OCI-LY1 (cell line): ENCODE measurements at regions not wholly inside any gene's neighbourhood (a gene's known extent, or its start where the extent isn't known, plus 50 kb on each side); places are given as distances from the start of the nearest gene placed in this dataset.

Experiments
- H2AFZ ChIP-seq: fragments of 200-600 bp; sonication (generic), shearing (Covaris generic); 2 replicates; pipeline ENCODE4 v1.6.0; 2014; ENCODE audit warnings: antibody characterized with exemption, mild to moderate bottlenecking, low read length
- H3F3A ChIP-seq: fragments of 200-600 bp; sonication (generic), shearing (Covaris generic); 2 replicates; pipeline ENCODE4 v1.6.0; 2014; ENCODE audit warnings: mild to moderate bottlenecking, antibody characterized with exemption, low read length, moderate library complexity; ENCODE audit not compliant: insufficient read depth
- H3K27ac ChIP-seq: fragments of 200-600 bp; sonication (generic); 2 replicates; pipeline ENCODE4 v1.5.1; 2014; ENCODE audit warnings: low read length, mixed run types, mild to moderate bottlenecking, low read depth; ENCODE audit not compliant: poor library complexity, severe bottlenecking
- H3K27me3 ChIP-seq: fragments of 200-600 bp; sonication (generic); 2 replicates; pipeline ENCODE4 v1.6.0; 2014; ENCODE audit warnings: antibody characterized with exemption, mild to moderate bottlenecking, low read length, moderate library complexity; ENCODE audit not compliant: insufficient read depth
- H3K36me3 ChIP-seq: fragments of 200-600 bp; sonication (generic); 2 replicates; pipeline ENCODE4 v1.6.1; 2014; ENCODE audit warnings: mild to moderate bottlenecking, antibody characterized with exemption, low read length, moderate library complexity, mixed read lengths; ENCODE audit not compliant: insufficient read depth
- H3K4me1 ChIP-seq: fragments of 200-600 bp; sonication (generic); 2 replicates; pipeline ENCODE4 v1.5.1; 2014; ENCODE audit warnings: mild to moderate bottlenecking, low read length, moderate library complexity; ENCODE audit not compliant: insufficient read depth, severe bottlenecking
- H3K4me2 ChIP-seq: fragments of 200-600 bp; sonication (generic), shearing (Covaris generic); 2 replicates; pipeline ENCODE4 v1.6.1; 2014; ENCODE audit warnings: low read length
- H3K4me3 ChIP-seq: fragments of 200-600 bp; sonication (generic); 2 replicates; pipeline ENCODE4 v1.5.1; 2014; ENCODE audit warnings: low read length, low read depth, mild to moderate bottlenecking, mixed read lengths; ENCODE audit not compliant: poor library complexity, severe bottlenecking
- H3K79me2 ChIP-seq: fragments of 200-600 bp; shearing (Covaris generic); 2 replicates; pipeline ENCODE4 v1.6.1; 2016; ENCODE audit warnings: mixed run types, low read length, mixed read lengths; ENCODE audit not compliant: insufficient read depth
- H3K9ac ChIP-seq: fragments of 200-600 bp; sonication (generic), shearing (Covaris generic); 2 replicates; pipeline ENCODE4 v1.6.1; 2014; ENCODE audit warnings: mild to moderate bottlenecking, low read length, mixed read lengths
- H3K9me2 ChIP-seq: fragments of 200-600 bp; sonication (generic), shearing (Covaris generic); 2 replicates; pipeline ENCODE4 v1.6.1; 2014; ENCODE audit warnings: low read depth, mild to moderate bottlenecking, low read length, mixed read lengths
- H3K9me3 ChIP-seq: fragments of 200-600 bp; shearing (Covaris generic); 2 replicates; pipeline ENCODE4 v1.6.1; 2014; ENCODE audit warnings: low read length, mixed read lengths
- H4K20me1 ChIP-seq: fragments of 200-600 bp; sonication (generic), shearing (Covaris generic); 2 replicates; pipeline ENCODE4 v1.6.0; 2016; ENCODE audit warnings: mild to moderate bottlenecking, low read length; ENCODE audit not compliant: insufficient read depth
- EZH2 ChIP-seq: fragments of 200-600 bp; sonication (generic), shearing (Covaris generic); IDR thresholded peaks from 2 replicates; pipeline ENCODE4 v1.8.0; 2017; ENCODE audit warnings: borderline replicate concordance, mixed run types, mild to moderate bottlenecking, antibody characterized with exemption, low read length, moderate library complexity, mixed read lengths
- TF ChIP-seq, protein P1 (sequence below): fragments of 200-600 bp; sonication (generic), shearing (Covaris generic); IDR thresholded peaks from 2 replicates; pipeline ENCODE4 v1.5.1; 2017; ENCODE audit warnings: mild to moderate bottlenecking, antibody characterized with exemption, low read length, moderate library complexity, mixed read lengths

DNA sequence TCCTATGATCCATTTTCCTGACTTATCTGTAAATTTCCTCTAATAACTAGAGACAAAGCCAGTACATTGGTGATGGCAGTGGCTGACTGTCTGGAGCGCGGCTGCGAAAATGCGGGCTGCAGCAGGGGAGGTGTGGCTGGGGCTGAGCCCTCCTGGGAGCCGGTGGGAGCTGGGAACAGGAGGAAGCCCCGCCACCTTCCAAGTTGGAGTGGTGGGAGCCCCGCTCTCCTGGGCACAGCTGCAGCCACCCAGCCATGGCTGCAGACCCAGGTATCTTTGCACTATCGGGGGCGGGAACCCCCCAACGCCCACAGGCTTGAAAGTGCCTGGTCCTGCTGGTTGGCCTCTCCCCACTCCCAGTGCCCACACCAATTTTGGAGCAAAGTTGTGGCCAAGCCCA lies 633.0 kb upstream of the TMEFF2 start:
- TF ChIP-seq, protein P1, sequence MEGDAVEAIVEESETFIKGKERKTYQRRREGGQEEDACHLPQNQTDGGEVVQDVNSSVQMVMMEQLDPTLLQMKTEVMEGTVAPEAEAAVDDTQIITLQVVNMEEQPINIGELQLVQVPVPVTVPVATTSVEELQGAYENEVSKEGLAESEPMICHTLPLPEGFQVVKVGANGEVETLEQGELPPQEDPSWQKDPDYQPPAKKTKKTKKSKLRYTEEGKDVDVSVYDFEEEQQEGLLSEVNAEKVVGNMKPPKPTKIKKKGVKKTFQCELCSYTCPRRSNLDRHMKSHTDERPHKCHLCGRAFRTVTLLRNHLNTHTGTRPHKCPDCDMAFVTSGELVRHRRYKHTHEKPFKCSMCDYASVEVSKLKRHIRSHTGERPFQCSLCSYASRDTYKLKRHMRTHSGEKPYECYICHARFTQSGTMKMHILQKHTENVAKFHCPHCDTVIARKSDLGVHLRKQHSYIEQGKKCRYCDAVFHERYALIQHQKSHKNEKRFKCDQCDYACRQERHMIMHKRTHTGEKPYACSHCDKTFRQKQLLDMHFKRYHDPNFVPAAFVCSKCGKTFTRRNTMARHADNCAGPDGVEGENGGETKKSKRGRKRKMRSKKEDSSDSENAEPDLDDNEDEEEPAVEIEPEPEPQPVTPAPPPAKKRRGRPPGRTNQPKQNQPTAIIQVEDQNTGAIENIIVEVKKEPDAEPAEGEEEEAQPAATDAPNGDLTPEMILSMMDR: no peak
- no peak for TF ChIP-seq EZH2
- H3K27me3 ChIP-seq: no peaks in the 10 kb centered on the region
- H3F3A ChIP-seq: no peaks in the 10 kb centered on the region
- H3K9me3 ChIP-seq: no peaks in the 10 kb centered on the region
- H2AFZ ChIP-seq: no peak overlapping the region
- H3K27ac ChIP-seq: no peak overlapping the region
- H3K4me2 ChIP-seq: no peak overlapping the region
- H3K4me1 ChIP-seq: no peaks in the 10 kb centered on the region
- H3K9me2 ChIP-seq: no peaks in the 10 kb centered on the region
- H3K36me3 ChIP-seq: no peaks in the 10 kb centered on the region
- H3K79me2 ChIP-seq: no peaks in the 10 kb centered on the region
- no peaks in the 10 kb centered on the region for H4K20me1 ChIP-seq
- H3K4me3 ChIP-seq: no peak overlapping the region
- no peak overlapping the region for H3K9ac ChIP-seq

DNA sequence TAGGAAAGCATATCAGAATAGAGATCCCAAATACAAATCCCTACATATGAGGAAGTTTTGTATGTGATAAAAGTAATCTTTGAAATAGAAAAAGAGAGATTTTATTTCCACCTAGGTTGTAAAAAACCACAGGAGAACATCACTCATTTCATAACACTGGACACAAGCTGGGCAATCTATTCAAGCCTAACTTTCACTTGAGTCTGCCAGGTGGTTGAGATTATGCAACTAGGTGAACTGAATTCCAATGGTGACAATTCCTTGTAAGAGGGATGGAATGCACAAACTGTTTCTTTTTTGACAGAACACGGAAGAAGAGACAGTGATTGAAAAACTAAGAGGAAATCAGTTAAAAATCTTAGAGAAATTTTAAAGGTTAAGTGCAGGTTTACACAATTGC lies 619.6 kb upstream of the TMEFF2 start:
- no peak for TF ChIP-seq EZH2
- TF ChIP-seq, protein P1: no peak
- Histone ChIP-seq H3K4me1 (no peaks in the 10 kb centered on the region), H3K4me3 (no peak overlapping the region), H3K79me2 (no peaks in the 10 kb centered on the region), H3K9me2 (no peaks in the 10 kb centered on the region), H3K27ac (no peak overlapping the region), H3K36me3 (no peaks in the 10 kb centered on the region), H3K4me2 (no peak overlapping the region), H2AFZ (no peak overlapping the region), H3K27me3 (no peaks in the 10 kb centered on the region), H3K9me3 (no peaks in the 10 kb centered on the region), H3K9ac (no peak overlapping the region), H3F3A (no peaks in the 10 kb centered on the region), H4K20me1 (no peaks in the 10 kb centered on the region)

GRCh38 chr2:192813341-192813740 lies 618.6 kb upstream of the TMEFF2 start:
- Histone ChIP-seq H3K4me1 (no peaks in the 10 kb centered on the region), H3K9me3 (no peaks in the 10 kb centered on the region), H2AFZ (no peak overlapping the region), H3K4me2 (no peak overlapping the region), H3K36me3 (no peaks in the 10 kb centered on the region), H3F3A (no peaks in the 10 kb centered on the region), H4K20me1 (no peaks in the 10 kb centered on the region), H3K27me3 (no peaks in the 10 kb centered on the region), H3K27ac (no peak overlapping the region), H3K4me3 (no peak overlapping the region), H3K9me2 (no peaks in the 10 kb centered on the region), H3K79me2 (no peaks in the 10 kb centered on the region), H3K9ac (no peak overlapping the region)
- no peak for TF ChIP-seq EZH2
- TF ChIP-seq, protein P1: no peak
